Activated T-cell treated with anti-CD3 and anti-CD28 coated beads for 48 hours (primary cell): ENCODE measurements at regions not wholly inside any gene's neighbourhood (a gene's known extent, or its start where the extent isn't known, plus 50 kb on each side); places are given as distances from the start of the nearest gene placed in this dataset.

Experiments used
- DNase-seq: peaks from one replicate; pipeline ENCODE4 v3.0.0-alpha.2; 2020; ENCODE audit warnings: low read depth

GRCh38 chr2:103276869-103277268, 515.0 kb downstream of the TMEM182 start:
- DNase-seq: no peak

GRCh38 chr2:103284750-103285149, 522.9 kb downstream of the TMEM182 start:
- DNase-seq: no peak

GRCh38 chr2:103285354-103285753, 523.5 kb downstream of the TMEM182 start:
- no peak for DNase-seq

GRCh38 chr2:103287746-103288145, 525.9 kb downstream of the TMEM182 start:
- no peak for DNase-seq

GRCh38 chr2:103288696-103289095, 526.9 kb downstream of the TMEM182 start:
- DNase-seq: no peak

GRCh38 chr2:103289105-103289725, 527.4 kb downstream of the TMEM182 start:
- DNase-seq: no peak

- no peak for DNase-seq
Measured at GRCh38 chr2:103292573-103292972, 530.7 kb downstream of the TMEM182 start.

- no peak for DNase-seq
Measured at GRCh38 chr2:103293067-103293741, 531.4 kb downstream of the TMEM182 start.

- DNase-seq: no peak
Measured at GRCh38 chr2:103293742-103294077, 531.9 kb downstream of the TMEM182 start.

- no peak for DNase-seq
Measured at GRCh38 chr2:103294420-103294819, 532.6 kb downstream of the TMEM182 start.

- no peak for DNase-seq
Measured at GRCh38 chr2:103295591-103295990, 533.8 kb downstream of the TMEM182 start.

- no peak for DNase-seq
Measured at GRCh38 chr2:103324671-103325070, 562.8 kb downstream of the TMEM182 start.

- no peak for DNase-seq
Measured at GRCh38 chr2:103327386-103327785, 565.6 kb downstream of the TMEM182 start.

- no peak for DNase-seq
Measured at GRCh38 chr2:103327966-103328365, 566.1 kb downstream of the TMEM182 start.

- DNase-seq: no peak
Measured at GRCh38 chr2:103335403-103335802, 573.6 kb downstream of the TMEM182 start.

- DNase-seq: no peak
Measured at GRCh38 chr2:103338819-103339218, 577.0 kb downstream of the TMEM182 start.

- DNase-seq: no peak
Measured at GRCh38 chr2:103346780-103347179, 584.9 kb downstream of the TMEM182 start.

- no peak for DNase-seq
Measured at GRCh38 chr2:103353774-103354173, 591.9 kb downstream of the TMEM182 start.

GRCh38 chr2:103355287-103355686, 593.5 kb downstream of the TMEM182 start:
- DNase-seq: no peak

GRCh38 chr2:103361712-103362111, 599.9 kb downstream of the TMEM182 start:
- DNase-seq: no peak

- no peak for DNase-seq
Measured at GRCh38 chr2:103363639-103364038, 601.8 kb downstream of the TMEM182 start.

- no peak for DNase-seq
Measured at GRCh38 chr2:103364177-103364576, 602.3 kb downstream of the TMEM182 start.

GRCh38 chr2:103365071-103365470, 603.2 kb downstream of the TMEM182 start:
- no peak for DNase-seq

GRCh38 chr2:103367877-103368276, 606.0 kb downstream of the TMEM182 start:
- DNase-seq: no peak
